ENCODE measurements at regions not wholly inside any gene's neighbourhood (a gene's known extent, or its start where the extent isn't known, plus 50 kb on each side); places are given as distances from the start of the nearest gene placed in this dataset.

- no peak for TF ChIP-seq EZH2phosphoT487 (IDR thresholded peaks at IDR 0.05; ENCODE audit: borderline replicate concordance, low read depth, low read length)
- TF ChIP-seq CTCF (conservative IDR thresholded peaks at IDR 0.05; ENCODE audit: low read length): no peak
Measured at GRCh38 chrX:25998687-25999086, 139.5 kb upstream of the MAGEB18 start.
